ENCODE measurements at regions not wholly inside any gene's neighbourhood (a gene's known extent, or its start where the extent isn't known, plus 50 kb on each side); places are given as distances from the start of the nearest gene placed in this dataset.

DNA sequence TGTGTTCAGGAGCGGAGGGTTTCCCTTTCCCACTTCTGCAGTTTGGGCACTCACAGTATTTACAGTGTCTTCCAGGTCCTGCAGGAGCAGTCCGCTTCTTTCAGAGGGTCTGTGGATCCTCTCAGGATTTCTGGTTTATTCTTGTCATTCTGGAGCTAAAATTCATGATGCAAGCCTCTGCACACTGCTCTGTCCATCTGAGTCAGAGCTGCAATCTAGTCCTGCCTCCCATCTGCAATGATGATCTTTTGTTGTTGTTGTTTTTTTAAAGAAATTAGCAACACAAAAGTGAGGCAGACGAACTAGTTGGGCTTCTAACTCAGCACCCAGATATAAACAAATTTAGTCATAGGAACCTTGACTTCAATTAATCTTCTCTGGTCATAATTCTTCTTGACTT, 86.5 kb downstream of the DLEU7 start:
- TF ChIP-seq, protein P1, sequence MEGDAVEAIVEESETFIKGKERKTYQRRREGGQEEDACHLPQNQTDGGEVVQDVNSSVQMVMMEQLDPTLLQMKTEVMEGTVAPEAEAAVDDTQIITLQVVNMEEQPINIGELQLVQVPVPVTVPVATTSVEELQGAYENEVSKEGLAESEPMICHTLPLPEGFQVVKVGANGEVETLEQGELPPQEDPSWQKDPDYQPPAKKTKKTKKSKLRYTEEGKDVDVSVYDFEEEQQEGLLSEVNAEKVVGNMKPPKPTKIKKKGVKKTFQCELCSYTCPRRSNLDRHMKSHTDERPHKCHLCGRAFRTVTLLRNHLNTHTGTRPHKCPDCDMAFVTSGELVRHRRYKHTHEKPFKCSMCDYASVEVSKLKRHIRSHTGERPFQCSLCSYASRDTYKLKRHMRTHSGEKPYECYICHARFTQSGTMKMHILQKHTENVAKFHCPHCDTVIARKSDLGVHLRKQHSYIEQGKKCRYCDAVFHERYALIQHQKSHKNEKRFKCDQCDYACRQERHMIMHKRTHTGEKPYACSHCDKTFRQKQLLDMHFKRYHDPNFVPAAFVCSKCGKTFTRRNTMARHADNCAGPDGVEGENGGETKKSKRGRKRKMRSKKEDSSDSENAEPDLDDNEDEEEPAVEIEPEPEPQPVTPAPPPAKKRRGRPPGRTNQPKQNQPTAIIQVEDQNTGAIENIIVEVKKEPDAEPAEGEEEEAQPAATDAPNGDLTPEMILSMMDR (IDR thresholded peaks at IDR 0.05), result no peak
- TF ChIP-seq POLR2A (IDR thresholded peaks at IDR 0.05; ENCODE audit: low read depth) (no peak), POLR2AphosphoS5 (IDR thresholded peaks at IDR 0.05) (no peak), EP300 (IDR thresholded peaks at IDR 0.05) (no peak)

Data from esophagus muscularis mucosa (tissue), 4 donors.